Esophagus squamous epithelium (tissue), 5 donors: ENCODE measurements at regions not wholly inside any gene's neighbourhood (a gene's known extent, or its start where the extent isn't known, plus 50 kb on each side); places are given as distances from the start of the nearest gene placed in this dataset.

Experiments
- DNase-seq: peaks from one replicate; lab custom pipeline; 2025; lab: John Stamatoyannopoulos, UW
- H3K27ac ChIP-seq, 4 donors: fragments of 200-600 bp; sonication (generic); one replicate each; pipeline ENCODE4 v1.5.1; 2016 to 2019; ENCODE audit warnings: mild to moderate bottlenecking in 1 of 4
- H3K27me3 ChIP-seq, 4 donors: fragments of 200-600 bp; sonication (generic); 1 replicate in 3 of 4; 2 replicates in 1 of 4; pipeline versions ENCODE4 v1.5.1 to v1.6.0; 2017 to 2021; ENCODE audit warnings: antibody characterized with exemption in 1 of 4
- H3K36me3 ChIP-seq, 3 donors: fragments of 200-600 bp; sonication (generic); one replicate each; pipeline ENCODE4 v1.5.1; 2016 to 2019
- H3K4me1 ChIP-seq, 3 donors: fragments of 200-600 bp; sonication (generic); one replicate each; pipeline ENCODE4 v1.5.1; 2017 to 2019
- H3K4me3 ChIP-seq, 4 donors: fragments of 200-600 bp; sonication (generic); 1 replicate in 3 of 4; 2 replicates in 1 of 4; pipeline ENCODE4 v1.5.1; 2016 to 2019; ENCODE audit warnings: mild to moderate bottlenecking in 2 of 4, moderate library complexity in 1 of 4
- H3K9me3 ChIP-seq, 3 donors: fragments of 200-600 bp; sonication (generic); one replicate each; pipeline ENCODE4 v1.5.1; 2016 to 2019
- CTCF ChIP-seq, 6 experiments: fragments of 450-650 bp in 4 of 6; fragments of 200-600 bp in 2 of 6; sonication (generic) in 2 of 6; IDR thresholded peaks; one replicate each; pipeline ENCODE4 v1.5.1; 2016 to 2019; ENCODE audit warnings: antibody characterized with exemption in 6 of 6, mild to moderate bottlenecking in 4 of 6, moderate library complexity in 4 of 6
- POLR2A ChIP-seq, 4 donors: fragments of 450-650 bp; IDR thresholded peaks; one replicate each; pipeline ENCODE4 v1.6.1; 2017; ENCODE audit warnings: antibody characterized with exemption in 4 of 4, mild to moderate bottlenecking in 4 of 4, moderate library complexity in 3 of 4
- WGBS, 2 donors: methylation state at CpG; one replicate each; pipeline ENCODE4 v1.1.5; 2018; 5-methylcytosine and 5-hydroxymethylcytosine counted together
- intact Hi-C: fragments of 100-400 bp; cut with DNase I; formaldehyde crosslinking; loops from one replicate; pipeline ENCODE4 v1.15.0; 2022
- donor health status: DM: yes; HTN: yes; CAD: no.

GRCh38 chr1:4146101-4146500 is 246.0 kb upstream of the C1orf174 start:
- no peak for DNase-seq
- Histone ChIP-seq H3K36me3 (no peaks in the 10 kb centered on the region), H3K4me1 (peaks cover 0 to 10% (median 0%) of the 10 kb centered on the region in 3 donors), H3K27me3 (peaks cover 0 to 13% (median 0%) of the 10 kb centered on the region in 4 donors), H3K27ac (no peak overlapping the region), H3K4me3 (no peak overlapping the region), H3K9me3 (no peaks in the 10 kb centered on the region)
- intact Hi-C loops, result no loop called here
- WGBS, 2 donors, result 72 to 81% methylated on average over 7 of the region's 7 CpGs
- no peak for TF ChIP-seq POLR2A (IDR thresholded peaks at IDR 0.05)
- no peak for TF ChIP-seq CTCF (IDR thresholded peaks at IDR 0.05)

DNA sequence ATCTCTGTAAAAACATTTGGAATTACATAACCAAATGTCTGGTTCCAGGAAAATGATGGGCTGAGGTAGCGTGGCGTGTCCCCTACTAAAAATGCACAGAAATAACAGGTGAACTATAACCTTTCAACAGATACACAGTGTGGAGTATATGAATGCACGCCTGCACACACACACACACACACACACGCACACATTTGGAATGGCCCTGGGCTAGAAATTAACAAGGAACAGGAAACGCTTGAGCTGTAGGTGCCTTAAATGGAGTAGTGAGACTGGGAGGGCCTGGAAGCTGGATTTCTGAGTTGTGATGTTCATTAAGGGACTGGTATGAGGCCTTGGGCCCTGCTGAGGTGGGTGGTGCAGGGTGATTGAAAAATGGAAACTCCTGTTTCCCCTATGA is 246.5 kb upstream of the C1orf174 start:
- H3K4me3 ChIP-seq, result no peak overlapping the region
- H3K4me1 ChIP-seq, result peaks cover 0 to 10% (median 0%) of the 10 kb centered on the region in 3 donors
- no peak overlapping the region for H3K27ac ChIP-seq
- no peaks in the 10 kb centered on the region for H3K9me3 ChIP-seq
- no peak for DNase-seq
- TF ChIP-seq POLR2A (IDR thresholded peaks at IDR 0.05), result no peak
- intact Hi-C loops, result no loop called here
- 65 to 85% methylated on average over 3 to 5 of the region's 5 CpGs for WGBS, 2 donors
- no peaks in the 10 kb centered on the region for H3K36me3 ChIP-seq
- peaks cover 0 to 8% (median 0%) of the 10 kb centered on the region in 4 donors for H3K27me3 ChIP-seq

DNA sequence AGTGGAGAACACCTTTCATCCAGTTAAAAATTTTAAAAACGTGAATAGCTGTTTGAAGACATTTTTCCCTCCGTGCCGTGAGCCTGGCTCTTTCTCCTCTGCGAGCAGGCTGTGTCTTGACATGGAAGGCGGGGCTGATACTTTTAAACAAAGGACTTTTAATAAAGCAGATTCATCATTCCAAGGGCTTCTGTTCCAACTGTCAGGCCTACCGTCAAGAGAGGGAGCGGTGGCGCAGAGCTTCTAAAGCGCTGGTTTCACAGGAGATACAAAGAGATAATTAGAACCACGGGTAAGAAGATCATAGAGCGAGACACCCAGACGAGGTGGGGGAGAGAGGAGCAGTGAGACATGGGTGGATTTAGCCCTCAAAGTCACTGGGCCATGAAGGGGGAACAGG is 247.4 kb upstream of the C1orf174 start:
- Histone ChIP-seq H3K36me3 (no peaks in the 10 kb centered on the region), H3K9me3 (no peaks in the 10 kb centered on the region), H3K4me1 (peaks cover 0 to 10% (median 0%) of the 10 kb centered on the region in 3 donors), H3K27me3 (peaks cover 0 to 2% (median 0%) of the 10 kb centered on the region in 4 donors), H3K27ac (no peak overlapping the region), H3K4me3 (no peak overlapping the region)
- intact Hi-C loops, result no loop called here
- 28 to 37% methylated on average over 10 to 12 of the region's 12 CpGs for WGBS, 2 donors
- TF ChIP-seq POLR2A (IDR thresholded peaks at IDR 0.05) (no peak), CTCF (IDR thresholded peaks at IDR 0.05) (no peak)
- DNase-seq, result no peak

- 86 to 92% methylated on average over 2 to 7 of the region's 7 CpGs for WGBS, 2 donors
- TF ChIP-seq CTCF (IDR thresholded peaks at IDR 0.05) (no peak), POLR2A (IDR thresholded peaks at IDR 0.05) (no peak)
- Histone ChIP-seq H3K27me3 (peaks cover 0 to 10% (median 0%) of the 10 kb centered on the region in 4 donors), H3K36me3 (no peaks in the 10 kb centered on the region), H3K9me3 (no peaks in the 10 kb centered on the region), H3K27ac (no peak overlapping the region), H3K4me3 (no peak overlapping the region), H3K4me1 (peaks cover 0 to 10% (median 0%) of the 10 kb centered on the region in 3 donors)
- DNase-seq, result no peak
- intact Hi-C loops, result no loop called here
Observed at GRCh38 chr1:4149281-4149680, 249.2 kb upstream of the C1orf174 start.

DNA sequence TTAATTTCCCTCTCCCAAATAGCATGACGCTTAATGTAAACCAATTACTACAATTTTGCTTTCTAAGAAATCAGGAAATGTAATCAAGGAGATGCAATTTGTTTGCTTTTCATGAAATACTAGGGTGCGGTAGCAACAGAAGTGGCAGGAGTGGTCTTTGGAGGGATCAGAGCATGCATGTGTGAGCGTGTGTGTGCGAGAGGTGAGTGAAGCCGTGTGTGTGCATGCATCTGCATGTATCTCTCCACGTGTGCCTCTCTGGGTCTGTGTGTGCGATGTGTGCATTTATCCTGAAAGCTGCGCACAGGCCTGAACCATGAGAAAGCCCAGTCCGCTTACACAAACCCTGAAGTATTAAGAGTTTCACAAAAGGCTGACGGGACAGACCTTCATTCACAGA is 249.8 kb upstream of the C1orf174 start:
- Histone ChIP-seq H3K9me3 (no peaks in the 10 kb centered on the region), H3K27me3 (peaks cover 0 to 10% (median 0%) of the 10 kb centered on the region in 4 donors), H3K36me3 (no peaks in the 10 kb centered on the region), H3K27ac (no peak overlapping the region), H3K4me3 (no peak overlapping the region), H3K4me1 (peaks cover 0 to 10% (median 0%) of the 10 kb centered on the region in 3 donors)
- no peak for DNase-seq
- no peak for TF ChIP-seq CTCF (IDR thresholded peaks at IDR 0.05)
- TF ChIP-seq POLR2A (IDR thresholded peaks at IDR 0.05), result no peak
- 70 to 77% methylated on average over 10 of the region's 10 CpGs for WGBS, 2 donors
- intact Hi-C loops, result no loop called here

DNA sequence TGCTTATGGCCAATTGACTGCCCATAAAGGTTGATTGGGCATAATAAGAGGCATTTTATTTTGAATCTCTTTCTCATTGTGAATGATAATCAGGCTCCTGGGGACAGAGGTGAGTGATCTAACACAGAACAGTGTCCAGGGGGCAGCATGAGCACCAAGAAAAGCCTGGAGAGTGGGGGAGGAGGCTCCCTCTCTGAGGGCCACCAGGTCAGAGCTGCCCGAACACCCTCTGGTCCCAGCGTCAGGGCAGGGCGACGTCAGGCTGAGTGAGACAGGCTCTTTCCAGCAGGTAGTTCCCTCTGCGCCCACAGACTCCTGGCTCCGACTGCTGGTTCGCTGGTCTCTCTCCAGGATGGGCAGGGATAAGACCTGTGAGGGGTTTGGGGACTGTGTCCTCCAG is 250.2 kb upstream of the C1orf174 start:
- intact Hi-C loops, result no loop called here
- no peaks in the 10 kb centered on the region for H3K9me3 ChIP-seq
- H3K4me3 ChIP-seq, result no peak overlapping the region
- WGBS, 2 donors, result 78% methylated on average over 7 of the region's 7 CpGs; no CpG with 5 or more reads in 1 of the 2 donors
- H3K36me3 ChIP-seq, result no peaks in the 10 kb centered on the region
- H3K4me1 ChIP-seq, result peaks cover 0 to 10% (median 0%) of the 10 kb centered on the region in 3 donors
- H3K27me3 ChIP-seq, result peaks cover 0 to 10% (median 0%) of the 10 kb centered on the region in 4 donors
- DNase-seq, result no peak
- TF ChIP-seq POLR2A (IDR thresholded peaks at IDR 0.05), result no peak
- TF ChIP-seq CTCF (IDR thresholded peaks at IDR 0.05), result no peak
- no peak overlapping the region for H3K27ac ChIP-seq
